Osteocyte (in vitro differentiated cells): ENCODE measurements at regions not wholly inside any gene's neighbourhood (a gene's known extent, or its start where the extent isn't known, plus 50 kb on each side); places are given as distances from the start of the nearest gene placed in this dataset.

Experiments used
- DNase-seq: peaks from one replicate; pipeline ENCODE4 v3.0.0; 2021; ENCODE audit warnings: mixed read lengths; ENCODE audit not compliant: unreplicated experiment; ENCODE audit errors: extremely low spot score
- H3K27ac Mint-ChIP-seq: one replicate; pipeline ENCODE4 v1.8.0; 2021; ENCODE audit warnings: mild to moderate bottlenecking, mixed read lengths; ENCODE audit not compliant: unreplicated experiment
- H3K27me3 Mint-ChIP-seq: one replicate; pipeline ENCODE4 v1.8.0; 2021; ENCODE audit warnings: mixed read lengths; ENCODE audit not compliant: unreplicated experiment
- H3K36me3 Mint-ChIP-seq: one replicate; pipeline ENCODE4 v1.8.0; 2021; ENCODE audit warnings: mixed read lengths; ENCODE audit not compliant: unreplicated experiment
- H3K4me1 Mint-ChIP-seq: one replicate; pipeline ENCODE4 v1.8.0; 2021; ENCODE audit warnings: mixed read lengths; ENCODE audit not compliant: unreplicated experiment
- H3K4me3 Mint-ChIP-seq: one replicate; pipeline ENCODE4 v1.8.0; 2021; ENCODE audit warnings: mild to moderate bottlenecking, moderate library complexity, mixed read lengths; ENCODE audit not compliant: unreplicated experiment
- H3K9me3 Mint-ChIP-seq: one replicate; pipeline ENCODE4 v1.8.0; 2021; ENCODE audit warnings: mixed read lengths; ENCODE audit not compliant: unreplicated experiment
- CTCF ChIP-seq: fragments of 200-600 bp; sonication (generic); IDR thresholded peaks from 2 replicates; pipeline ENCODE4 v1.5.0; 2021; ENCODE audit warnings: antibody characterized with exemption, mild to moderate bottlenecking, moderate library complexity

GRCh38 chr2:155035308-155035707 lies 336.8 kb downstream of the KCNJ3 start:
- H3K4me1 Mint-ChIP-seq, result no peaks in the 10 kb centered on the region
- no peak overlapping the region for H3K4me3 Mint-ChIP-seq
- no peak for DNase-seq
- no peaks in the 10 kb centered on the region for H3K27me3 Mint-ChIP-seq
- no peak for TF ChIP-seq CTCF
- H3K36me3 Mint-ChIP-seq, result no peaks in the 10 kb centered on the region
- no peak overlapping the region for H3K27ac Mint-ChIP-seq
- H3K9me3 Mint-ChIP-seq, result peaks cover 6% of the 10 kb centered on the region

GRCh38 chr2:155033652-155034051 lies 335.2 kb downstream of the KCNJ3 start:
- no peak for DNase-seq
- Mint-ChIP-seq H3K4me1 (no peaks in the 10 kb centered on the region), H3K27ac (no peak overlapping the region), H3K4me3 (no peak overlapping the region), H3K36me3 (no peaks in the 10 kb centered on the region), H3K27me3 (no peaks in the 10 kb centered on the region), H3K9me3 (peaks cover 1% of the 10 kb centered on the region)
- TF ChIP-seq CTCF, result no peak

- no peaks in the 10 kb centered on the region for H3K27me3 Mint-ChIP-seq
- no peak overlapping the region for H3K27ac Mint-ChIP-seq
- no peak for DNase-seq
- H3K9me3 Mint-ChIP-seq, result no peaks in the 10 kb centered on the region
- no peaks in the 10 kb centered on the region for H3K36me3 Mint-ChIP-seq
- no peaks in the 10 kb centered on the region for H3K4me1 Mint-ChIP-seq
- TF ChIP-seq CTCF, result no peak
- H3K4me3 Mint-ChIP-seq, result no peak overlapping the region
These were observed 331.8 kb downstream of the KCNJ3 start for GRCh38 chr2:155030296-155030695.

- Mint-ChIP-seq H3K4me3 (no peak overlapping the region), H3K27me3 (no peaks in the 10 kb centered on the region), H3K36me3 (no peaks in the 10 kb centered on the region), H3K9me3 (no peaks in the 10 kb centered on the region), H3K27ac (no peak overlapping the region), H3K4me1 (no peaks in the 10 kb centered on the region)
- no peak for DNase-seq
- TF ChIP-seq CTCF, result no peak
These were observed 328.2 kb downstream of the KCNJ3 start for GRCh38 chr2:155026651-155027174.

- no peaks in the 10 kb centered on the region for H3K27me3 Mint-ChIP-seq
- no peaks in the 10 kb centered on the region for H3K36me3 Mint-ChIP-seq
- H3K27ac Mint-ChIP-seq, result no peak overlapping the region
- TF ChIP-seq CTCF, result no peak
- no peak overlapping the region for H3K4me3 Mint-ChIP-seq
- H3K4me1 Mint-ChIP-seq, result no peaks in the 10 kb centered on the region
- H3K9me3 Mint-ChIP-seq, result no peaks in the 10 kb centered on the region
- no peak for DNase-seq
These were observed 325.2 kb downstream of the KCNJ3 start for GRCh38 chr2:155023674-155024073.
